ENCODE measurements at regions not wholly inside any gene's neighbourhood (a gene's known extent, or its start where the extent isn't known, plus 50 kb on each side); places are given as distances from the start of the nearest gene placed in this dataset.

- no peak for TF ChIP-seq USF1 (IDR thresholded peaks at IDR 0.05; ENCODE audit: borderline replicate concordance, low read depth)
- TF ChIP-seq RFX5 (IDR thresholded peaks at IDR 0.05; ENCODE audit: low read length): no peak
- no peak for TF ChIP-seq SMC3 (IDR thresholded peaks at IDR 0.05; ENCODE audit: low read depth, low read length)
- no peak for TF ChIP-seq NFIC (IDR thresholded peaks at IDR 0.05; ENCODE audit: borderline replicate concordance)
Observed at GRCh38 chr2:118169359-118170005, 81.2 kb downstream of the INSIG2 start (continued).

- CTCF ChIA-PET: no interaction called here
- Histone ChIP-seq H3F3A (replicated peaks; ENCODE audit: insufficient read depth) (no peaks in the 10 kb centered on the region), H3K27me3 (ENCODE audit: insufficient read depth) (no peaks in the 10 kb centered on the region), H3K27ac (ENCODE audit: low read depth in 2 of 2, low read length in 1 of 2) (no peak overlapping the region), H3K4me1 (ENCODE audit: control insufficient read depth in 1 of 2, insufficient read depth in 2 of 2, low read depth in 1 of 2, low read length in 1 of 2) (no peaks in the 10 kb centered on the region), H3K9ac (no peak overlapping the region), H4K20me1 (ENCODE audit: insufficient read depth) (no peaks in the 10 kb centered on the region), H2AFZ (ENCODE audit: low read depth) (no peak overlapping the region), H3K4me2 (no peak overlapping the region), H3K9me2 (no peaks in the 10 kb centered on the region), H3K9me3 (no peaks in the 10 kb centered on the region), H3K4me3 (ENCODE audit: low read depth in 2 of 2, low read length in 1 of 2) (no peak overlapping the region), H3K36me3 (replicated peaks in 1 of 2; ENCODE audit: control insufficient read depth in 1 of 2, insufficient read depth in 2 of 2, low read length in 1 of 2) (no peaks in the 10 kb centered on the region), H3K79me2 (ENCODE audit: insufficient read depth) (no peaks in the 10 kb centered on the region)
- 41% methylated on average over 3 of the region's 3 CpGs for WGBS (ENCODE audit: low lambda C conversion rate)
- DNase-seq: no peak
- TF ChIP-seq RAD21 (IDR thresholded peaks at IDR 0.05; ENCODE audit: low read length) (no peak), REST (IDR thresholded peaks at IDR 0.05; ENCODE audit: low read depth, low read length) (no peak), EZH2phosphoT487 (IDR thresholded peaks at IDR 0.05; ENCODE audit: borderline replicate concordance, low read depth) (no peak), MXI1 (IDR thresholded peaks at IDR 0.05; ENCODE audit: low read depth, low read length) (no peak), ELF1 (IDR thresholded peaks at IDR 0.05) (no peak), MEF2A (IDR thresholded peaks at IDR 0.05; ENCODE audit: borderline replicate concordance, low read depth) (no peak)
- POLR2A ChIA-PET: no interaction called here
Observed at GRCh38 chr2:118168615-118169014, 80.3 kb downstream of the INSIG2 start.

DNA sequence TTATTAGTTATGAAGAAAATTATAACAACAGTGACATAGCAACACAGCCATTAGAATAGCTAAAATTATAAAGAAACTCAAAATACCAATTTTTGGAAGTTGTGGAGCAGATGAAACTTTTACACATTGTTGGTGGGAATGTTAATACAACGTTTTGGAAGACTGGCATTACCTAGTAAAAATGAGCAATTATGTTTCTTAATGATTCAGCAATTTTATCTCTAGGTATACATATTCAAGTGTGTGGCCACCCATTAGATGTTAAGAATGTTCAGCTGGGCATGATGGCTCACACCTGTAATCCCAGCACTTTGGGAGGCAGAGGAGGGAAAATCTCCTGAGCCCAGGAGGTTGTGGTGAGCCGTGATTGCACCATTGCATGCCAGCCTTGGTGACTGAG lies 78.8 kb downstream of the INSIG2 start:
- no peaks in the 10 kb centered on the region for H3F3A ChIP-seq (replicated peaks; ENCODE audit: insufficient read depth)
- no peaks in the 10 kb centered on the region for H3K4me1 ChIP-seq (ENCODE audit: control insufficient read depth in 1 of 2, insufficient read depth in 2 of 2, low read depth in 1 of 2, low read length in 1 of 2)
- no peaks in the 10 kb centered on the region for H3K9me3 ChIP-seq
- H3K4me2 ChIP-seq: no peak overlapping the region
- POLR2A ChIA-PET: no interaction called here
- H3K79me2 ChIP-seq (ENCODE audit: insufficient read depth): no peaks in the 10 kb centered on the region
- H2AFZ ChIP-seq (ENCODE audit: low read depth): no peak overlapping the region
- CTCF ChIA-PET: interaction anchor here (0.9 kb wide), 1 partner anchor 55 kb away, joined by 3 read pairs; no protein-coding TSS in a partner anchor
- 6% methylated on average over 2 of the region's 2 CpGs for WGBS (ENCODE audit: low lambda C conversion rate)
- H3K9ac ChIP-seq: no peak overlapping the region
- H3K36me3 ChIP-seq (replicated peaks in 1 of 2; ENCODE audit: control insufficient read depth in 1 of 2, insufficient read depth in 2 of 2, low read length in 1 of 2): no peaks in the 10 kb centered on the region
- H3K27ac ChIP-seq (ENCODE audit: low read depth in 2 of 2, low read length in 1 of 2): no peak overlapping the region
- no peaks in the 10 kb centered on the region for H3K9me2 ChIP-seq
- TF ChIP-seq REST (IDR thresholded peaks at IDR 0.05; ENCODE audit: low read depth, low read length) (no peak), TEAD4 (IDR thresholded peaks at IDR 0.05; ENCODE audit: borderline replicate concordance, insufficient read depth) (no peak), JUND (IDR thresholded peaks at IDR 0.05) (no peak)
- no peak overlapping the region for H3K4me3 ChIP-seq (ENCODE audit: low read depth in 2 of 2, low read length in 1 of 2)
- no peaks in the 10 kb centered on the region for H3K27me3 ChIP-seq (ENCODE audit: insufficient read depth)
- H4K20me1 ChIP-seq (ENCODE audit: insufficient read depth): no peaks in the 10 kb centered on the region
- DNase-seq: no peak
